H1 (cell line): ENCODE measurements at regions not wholly inside any gene's neighbourhood (a gene's known extent, or its start where the extent isn't known, plus 50 kb on each side); places are given as distances from the start of the nearest gene placed in this dataset.

Experiments used
- BCL11A ChIP-seq, 2 experiments: IDR thresholded peaks; one replicate each; pipeline ENCODE4 v1.6.1; 2011; ENCODE audit warnings: low read depth in 2 of 2, low read length in 2 of 2, mild to moderate bottlenecking in 2 of 2
- BRCA1 ChIP-seq: IDR thresholded peaks from 2 replicates; pipeline ENCODE4 v1.6.1; 2012; ENCODE audit warnings: low read depth, low read length, improper control_type of control experiment
- CTBP2 ChIP-seq: IDR thresholded peaks from 2 replicates; pipeline ENCODE4 v1.7.0; 2011; ENCODE audit warnings: borderline replicate concordance, mild to moderate bottlenecking, moderate library complexity, mixed read lengths, low read length; ENCODE audit not compliant: insufficient read depth, insufficient read length
- FOSL1 ChIP-seq: IDR thresholded peaks from 2 replicates; pipeline ENCODE4 v1.6.1; 2011; ENCODE audit warnings: mild to moderate bottlenecking, low read depth, low read length, moderate library complexity; ENCODE audit not compliant: insufficient read depth
- NRF1 ChIP-seq: IDR thresholded peaks from 2 replicates; pipeline ENCODE4 v1.6.1; 2011; ENCODE audit warnings: mild to moderate bottlenecking, low read depth, low read length, improper control_type of control experiment
- POLR2AphosphoS5 ChIP-seq: IDR thresholded peaks from 2 replicates; pipeline ENCODE4 v1.6.1; 2011; ENCODE audit warnings: low read depth, low read length
- POU5F1 ChIP-seq: IDR thresholded peaks from 2 replicates; pipeline ENCODE4 v1.6.1; 2011; ENCODE audit warnings: low read depth, mild to moderate bottlenecking, low read length, moderate library complexity

DNA sequence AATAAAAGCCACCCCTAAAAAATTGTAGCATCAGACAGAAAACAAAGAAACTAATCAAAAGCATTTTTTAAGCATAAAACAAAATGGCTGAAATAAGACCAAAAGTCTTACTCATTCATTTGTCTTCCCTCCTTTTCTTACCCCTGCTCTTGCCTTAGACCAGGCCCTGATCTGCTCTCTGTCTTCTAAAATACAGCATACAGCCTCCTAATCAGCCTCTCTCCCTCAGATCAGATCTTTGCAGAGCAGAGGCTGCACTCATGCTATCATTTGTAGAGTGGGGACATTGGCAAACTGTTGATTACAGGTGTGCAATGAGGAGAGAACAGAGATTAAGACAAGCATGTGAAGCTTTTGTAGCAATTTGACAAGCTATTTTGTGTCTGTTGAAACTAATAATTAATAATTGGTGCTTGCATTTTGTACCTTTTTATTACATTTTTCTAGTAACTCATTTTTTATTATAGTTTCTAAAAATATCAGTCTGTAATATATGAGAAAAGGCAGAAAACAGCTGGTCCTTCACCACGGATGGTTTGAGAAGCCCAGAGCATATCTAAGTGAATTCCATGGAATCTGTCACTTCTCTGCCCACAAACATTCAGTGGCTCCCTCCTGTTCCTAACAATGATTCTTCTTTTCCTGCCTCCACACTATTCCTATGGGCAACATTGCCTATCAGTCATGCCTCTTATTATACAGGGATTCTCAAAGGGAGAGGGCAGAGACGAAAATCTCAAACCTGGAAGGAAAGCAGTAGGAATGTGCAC, 286.2 kb upstream of the STT3B start (continued):
- TF ChIP-seq POLR2AphosphoS5: no peak
- no peak for TF ChIP-seq BCL11A (IDR thresholded peaks at IDR 0.05; ENCODE audit: low read depth in 2 of 2, low read length in 2 of 2)
- no peak for TF ChIP-seq FOSL1
- TF ChIP-seq POU5F1: no peak
- no peak for TF ChIP-seq BRCA1
- TF ChIP-seq CTBP2: no peak
- TF ChIP-seq NRF1: no peak
